ENCODE measurements at regions not wholly inside any gene's neighbourhood (a gene's known extent, or its start where the extent isn't known, plus 50 kb on each side); places are given as distances from the start of the nearest gene placed in this dataset.
"Not testable (repeated sequence)": the region's sequence is repeated elsewhere in the genome, so short reads cannot be mapped to it uniquely, and the experiment has no call there.

DNA sequence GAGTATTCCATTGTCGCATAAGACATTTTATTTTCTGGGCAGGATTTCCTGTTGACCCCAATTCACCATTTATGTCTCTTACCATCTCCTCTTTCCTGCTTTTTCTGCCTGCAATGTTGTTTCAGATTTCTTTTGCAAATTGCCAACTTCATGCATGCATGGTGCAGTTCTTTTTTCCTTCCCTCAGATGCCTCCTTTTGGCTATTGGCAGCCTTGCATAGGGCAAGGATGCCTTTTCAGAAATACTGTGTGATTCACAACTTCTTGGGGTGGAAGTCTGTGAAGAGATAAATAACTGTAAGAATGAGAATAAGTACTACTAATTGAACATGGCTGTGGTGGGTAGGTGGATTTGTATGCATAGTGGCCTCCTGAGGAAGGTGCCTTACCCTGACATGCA, 116.7 kb downstream of the SOX4 start:
- no peak for DNase-seq (ENCODE audit: low read depth)

DNA sequence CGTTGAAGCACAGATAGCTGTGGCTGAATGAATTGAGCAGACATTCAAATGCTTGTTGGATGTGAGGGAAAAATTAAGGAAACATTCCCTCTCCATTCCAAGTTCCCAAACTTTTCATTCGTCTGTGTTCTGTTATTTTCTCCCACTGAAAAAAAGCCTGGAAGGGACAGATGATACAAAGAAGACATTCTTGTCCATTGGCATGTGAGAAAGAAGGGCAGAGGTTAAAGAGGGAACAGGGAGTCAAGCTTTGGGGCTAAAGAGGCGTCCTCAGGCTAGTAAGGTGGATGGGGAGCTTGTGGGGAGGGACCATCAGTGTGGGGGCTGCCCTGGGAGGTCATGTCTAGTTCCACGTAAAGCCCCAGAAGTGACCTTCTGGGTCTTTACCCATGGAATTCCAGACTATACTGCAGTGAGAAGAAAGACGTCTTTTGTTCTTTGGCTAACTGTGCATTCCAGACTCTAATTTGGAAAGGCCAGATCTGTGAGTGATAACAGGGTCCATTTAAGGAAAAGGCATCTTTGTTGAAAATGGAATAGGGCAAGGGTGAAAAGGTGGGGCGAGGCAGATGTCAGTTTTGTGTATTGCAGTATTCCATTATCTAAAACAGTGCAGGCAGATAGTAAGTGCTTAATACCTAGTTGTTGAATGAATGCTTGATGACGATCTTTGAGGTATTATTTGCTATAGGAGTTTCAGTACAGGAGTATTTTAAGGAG, 117.5 kb downstream of the SOX4 start:
- DNase-seq (ENCODE audit: low read depth): no peak

DNA sequence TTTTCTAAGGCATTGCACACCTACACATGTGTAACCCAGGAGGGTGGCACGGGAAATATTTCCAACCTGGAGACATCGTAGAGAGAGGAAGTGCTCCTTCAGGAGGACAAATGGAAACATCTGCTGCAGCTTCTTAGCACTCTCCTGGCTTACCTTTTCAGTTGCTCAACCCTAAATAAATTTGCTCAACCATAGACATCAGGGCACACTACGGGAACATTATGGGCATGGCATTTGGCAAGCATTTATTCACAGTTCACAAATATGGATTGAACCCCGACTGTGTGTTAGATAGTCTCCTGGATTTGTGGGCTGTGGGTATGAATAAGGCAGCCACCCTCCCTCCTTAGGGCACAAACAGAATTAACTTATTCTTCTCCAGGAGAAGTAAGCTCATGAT, 118.7 kb downstream of the SOX4 start:
- no peak for DNase-seq (ENCODE audit: low read depth)

DNA sequence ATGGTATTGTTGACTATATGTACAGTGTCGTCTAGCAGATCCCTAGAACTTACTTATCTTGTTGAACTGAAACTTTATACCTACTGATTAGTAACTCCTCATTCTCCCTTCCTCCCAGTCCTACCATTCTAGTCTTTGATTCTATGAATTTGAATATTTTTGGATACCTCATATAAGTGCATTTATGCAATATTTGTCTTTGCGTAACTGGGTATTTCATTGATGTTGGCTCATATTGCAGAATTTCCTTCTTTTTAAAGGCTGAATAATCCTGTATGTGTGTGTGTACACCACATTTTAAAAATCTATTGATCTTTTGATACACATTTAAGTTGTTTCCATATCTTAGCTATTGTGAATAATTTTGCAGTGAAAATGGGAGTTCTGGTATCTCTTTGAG, 119.9 kb downstream of the SOX4 start:
- DNase-seq (ENCODE audit: low read depth): no peak

DNA sequence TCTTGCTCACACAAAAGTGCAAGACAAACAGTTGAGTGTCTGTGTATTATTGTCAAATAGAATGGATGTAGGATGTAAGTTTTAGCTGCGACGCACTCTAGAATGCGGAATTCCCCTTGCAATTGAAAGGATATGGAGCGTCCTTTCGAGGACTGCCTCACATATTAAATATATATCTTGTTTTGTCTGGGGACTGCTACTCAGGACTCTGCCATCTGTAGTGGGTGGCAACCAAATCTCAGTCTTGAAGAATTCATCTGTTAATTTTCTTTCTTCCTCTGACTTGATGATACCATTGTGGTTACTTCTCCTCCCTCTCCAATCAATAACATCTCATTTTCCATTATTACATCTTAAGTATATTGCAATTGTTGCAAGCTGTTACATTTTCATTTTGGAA, 121.6 kb downstream of the SOX4 start:
- no peak for DNase-seq (ENCODE audit: low read depth)

DNA sequence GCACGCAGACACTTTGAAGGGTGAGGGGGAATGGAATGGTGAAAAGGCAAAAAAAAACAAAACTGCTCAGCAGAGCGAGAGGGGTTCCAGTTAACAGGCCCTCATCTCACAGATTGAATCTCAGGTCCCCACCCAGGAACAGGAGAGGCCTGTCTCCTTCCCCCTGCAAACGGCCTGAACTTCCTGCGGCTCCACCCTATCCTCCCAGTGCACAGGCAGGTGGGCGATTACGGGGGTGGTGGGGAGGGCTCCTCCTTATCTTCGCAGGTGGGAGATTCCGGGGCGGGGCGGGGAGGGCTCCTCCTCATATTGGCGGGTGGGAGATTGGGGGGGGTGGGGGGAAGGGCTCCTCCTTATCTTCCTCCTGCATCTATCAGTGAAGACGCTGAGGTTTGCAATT, 129.0 kb downstream of the SOX4 start:
- DNase-seq (ENCODE audit: low read depth): no peak

DNA sequence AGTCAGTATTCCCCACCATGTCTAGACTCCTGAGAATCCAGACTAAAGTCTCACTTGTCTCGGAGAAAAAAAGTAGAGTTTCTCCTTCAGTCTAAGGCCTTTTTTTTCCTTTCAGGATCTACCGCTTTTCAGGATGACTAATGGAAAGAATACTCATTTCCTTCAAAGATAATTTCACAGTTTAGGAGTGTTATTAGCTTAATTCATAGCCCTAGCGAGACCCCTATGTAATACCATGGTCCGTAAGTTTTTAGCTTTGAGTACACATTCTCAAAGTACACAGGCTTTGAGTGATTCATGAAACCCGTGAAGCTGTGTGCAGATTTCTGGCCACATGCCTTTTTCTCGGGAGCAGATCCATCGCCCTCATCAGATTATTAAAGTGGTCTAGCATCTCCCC, 133.1 kb downstream of the SOX4 start:
- DNase-seq (ENCODE audit: low read depth): no peak

DNA sequence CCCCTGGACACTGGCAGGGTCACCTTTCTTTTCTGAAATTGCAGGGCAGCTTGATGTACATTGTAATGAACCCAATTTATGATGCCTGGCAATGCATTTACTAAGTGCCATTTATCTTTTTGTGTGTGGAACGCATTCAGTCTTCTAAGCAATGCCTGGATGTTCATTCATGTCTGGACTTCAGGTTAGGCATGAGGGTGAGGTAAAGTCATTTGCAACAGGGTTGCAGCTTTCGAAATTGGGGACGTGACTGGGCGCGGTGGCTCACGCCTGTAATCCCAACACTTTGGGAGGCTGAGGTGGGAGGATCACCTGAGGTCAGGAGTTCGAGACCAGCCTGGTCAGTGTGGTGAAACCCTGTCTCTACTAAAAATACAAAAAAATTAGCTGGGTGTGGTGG, 134.6 kb downstream of the SOX4 start:
- DNase-seq (ENCODE audit: low read depth): no peak

DNA sequence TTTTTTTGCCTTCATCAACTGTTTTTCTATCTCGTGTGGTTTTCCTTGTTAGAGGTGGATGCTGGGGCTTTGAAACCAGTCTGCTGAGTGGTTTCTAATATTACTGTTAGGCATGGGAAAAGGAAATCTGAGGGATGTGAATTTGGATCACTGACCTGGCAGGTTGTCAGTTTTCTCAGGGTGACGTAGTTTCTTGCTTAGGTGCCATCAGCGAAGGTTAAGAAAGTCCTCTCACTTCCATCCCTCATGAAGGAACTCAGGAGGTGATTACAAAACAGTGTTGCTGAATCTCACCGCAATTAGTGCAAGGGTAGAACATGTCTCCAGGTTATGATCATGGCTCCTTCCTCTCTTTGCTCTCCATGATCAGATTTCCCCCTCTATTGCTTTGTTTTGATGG, 135.9 kb downstream of the SOX4 start:
- DNase-seq (ENCODE audit: low read depth): no peak

DNA sequence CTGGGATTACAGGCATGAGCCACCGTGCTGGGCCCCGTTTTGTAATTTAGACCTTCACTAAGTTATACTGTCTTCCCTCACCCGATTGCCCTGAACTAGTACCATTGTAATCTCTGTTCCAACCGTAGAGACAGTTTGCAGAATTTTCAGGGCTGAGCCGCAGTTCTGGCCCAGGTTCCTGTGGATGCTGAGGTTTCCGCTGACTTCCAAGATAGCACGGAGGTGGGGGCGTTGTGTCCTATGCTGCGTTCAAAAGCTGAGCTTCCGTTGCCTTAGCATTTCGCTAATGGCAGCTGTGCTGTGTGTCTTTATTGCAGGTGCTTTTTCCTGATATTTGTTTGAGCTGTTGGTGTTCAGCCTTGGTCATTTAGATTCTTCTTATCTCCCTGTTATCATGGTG, 137.0 kb downstream of the SOX4 start:
- no peak for DNase-seq (ENCODE audit: low read depth)

DNA sequence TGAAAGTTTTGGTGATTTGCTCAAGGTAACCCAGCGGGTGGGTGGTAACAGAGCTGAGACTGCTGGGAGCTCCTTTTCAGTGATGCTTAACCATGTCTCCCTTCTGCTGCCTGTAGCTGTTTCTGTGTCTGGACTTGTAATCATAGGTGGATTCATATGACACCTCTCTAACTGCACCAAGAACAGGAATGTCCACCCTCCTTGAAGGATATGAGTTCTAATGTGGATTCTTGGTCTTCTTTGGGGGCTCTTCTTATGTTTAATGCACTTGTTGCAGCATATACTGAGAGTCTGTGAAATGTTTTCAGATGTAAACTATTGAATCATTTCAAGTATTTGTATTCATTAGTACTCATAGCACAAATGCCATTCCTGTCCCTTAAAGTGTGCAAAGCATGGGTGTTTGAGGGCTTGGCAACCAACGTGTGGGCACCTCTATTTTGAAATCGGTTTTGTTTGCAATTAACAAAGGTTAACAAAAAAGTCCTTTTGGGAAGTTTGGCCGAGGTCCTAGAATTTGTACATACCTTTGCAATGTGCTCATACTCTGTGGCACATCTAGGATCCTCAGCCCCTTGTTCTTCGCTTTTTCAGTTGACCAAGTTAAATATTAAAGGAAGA, 138.0 kb downstream of the SOX4 start:
- no peak for DNase-seq (ENCODE audit: low read depth)

DNA sequence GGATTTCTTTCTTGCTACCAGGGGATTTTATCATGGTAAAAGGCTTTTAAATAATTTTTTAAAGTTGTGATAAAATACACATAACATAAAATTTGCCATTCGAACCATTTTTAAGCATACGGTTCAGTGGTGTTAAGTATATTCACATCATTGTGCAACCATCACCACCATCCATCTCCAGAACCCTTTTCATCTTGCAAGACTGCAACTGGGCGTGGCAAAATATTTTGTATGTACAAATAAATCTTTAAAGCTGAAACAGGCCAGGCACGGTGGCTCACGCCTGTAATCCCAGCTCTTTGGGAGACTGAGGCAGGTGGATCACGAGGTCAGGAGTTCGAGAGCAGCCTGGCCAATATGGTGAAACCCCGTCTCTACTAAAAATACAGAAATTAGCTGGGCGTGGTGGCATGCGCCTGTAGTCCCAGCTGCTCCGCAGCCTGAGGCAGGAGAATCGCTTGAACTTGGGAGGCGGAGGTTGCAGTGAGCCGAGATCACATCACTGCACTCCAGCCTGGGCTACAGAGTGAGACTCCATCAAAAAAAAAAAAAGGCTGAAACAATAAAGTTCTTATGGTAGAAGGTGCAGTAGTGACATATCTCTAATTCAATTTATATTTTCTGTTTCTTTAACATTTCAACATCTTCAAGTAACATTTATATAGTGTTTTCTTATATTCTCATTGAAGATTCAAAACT, 138.6 kb downstream of the SOX4 start:
- DNase-seq (ENCODE audit: low read depth): not testable (repeated sequence)

DNA sequence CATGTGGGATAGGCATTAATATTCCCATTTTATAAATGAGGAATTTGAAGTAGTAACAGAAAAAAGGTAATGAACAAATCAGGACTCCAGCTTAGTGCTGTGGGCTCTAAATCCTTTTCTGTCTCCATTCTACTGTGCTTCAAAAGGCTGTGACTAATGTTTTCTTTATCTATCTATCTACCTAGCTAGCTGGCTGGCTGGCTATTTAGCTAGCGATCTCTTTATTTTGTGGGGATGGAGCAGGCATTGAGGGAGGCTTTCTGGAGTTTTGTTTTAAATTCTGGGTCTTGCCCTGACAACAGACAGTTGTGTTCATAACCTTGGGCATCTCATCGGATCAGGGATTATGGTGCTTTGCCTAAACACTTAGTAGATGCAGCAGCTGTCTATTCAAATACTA, 139.2 kb downstream of the SOX4 start:
- DNase-seq (ENCODE audit: low read depth): no peak

DNA sequence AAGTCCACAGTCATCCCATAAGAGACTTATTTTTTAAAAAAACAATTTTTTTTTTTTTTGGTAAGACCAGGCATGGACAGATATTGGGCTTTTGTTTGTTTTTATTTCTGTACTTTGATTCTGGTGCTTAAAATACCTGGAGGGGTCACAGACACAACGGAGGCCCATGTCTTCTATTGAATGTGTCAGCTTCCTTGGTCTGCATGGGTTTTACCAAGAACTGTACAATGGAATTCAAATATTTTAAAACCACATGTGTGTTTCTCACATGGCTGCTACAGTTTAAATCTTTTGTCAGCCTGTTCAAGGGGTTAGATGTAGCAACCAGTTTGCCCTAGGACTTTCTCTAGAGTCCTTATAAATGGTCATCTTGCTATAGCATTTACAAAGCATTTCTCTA, 139.8 kb downstream of the SOX4 start:
- no peak for DNase-seq (ENCODE audit: low read depth)

DNA sequence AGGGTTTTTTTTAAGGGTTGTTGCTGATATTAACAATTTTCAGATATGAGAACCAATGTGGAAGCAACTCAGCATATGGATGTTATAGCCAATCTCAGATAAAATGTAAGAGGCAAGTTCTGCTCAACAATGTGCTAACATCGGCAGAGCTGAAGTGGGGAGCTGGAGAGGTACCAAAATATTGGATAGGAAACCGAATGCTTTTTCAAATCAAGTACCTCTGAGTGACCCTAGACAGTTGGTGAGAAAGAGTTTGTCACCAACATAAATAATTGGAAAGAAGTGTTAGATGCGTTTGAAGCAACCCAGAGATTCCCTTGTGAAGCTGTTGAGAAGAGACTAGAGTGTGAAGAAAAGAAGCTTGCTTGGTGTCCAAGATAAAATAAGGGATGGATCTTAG, 140.7 kb downstream of the SOX4 start:
- DNase-seq (ENCODE audit: low read depth): no peak

DNA sequence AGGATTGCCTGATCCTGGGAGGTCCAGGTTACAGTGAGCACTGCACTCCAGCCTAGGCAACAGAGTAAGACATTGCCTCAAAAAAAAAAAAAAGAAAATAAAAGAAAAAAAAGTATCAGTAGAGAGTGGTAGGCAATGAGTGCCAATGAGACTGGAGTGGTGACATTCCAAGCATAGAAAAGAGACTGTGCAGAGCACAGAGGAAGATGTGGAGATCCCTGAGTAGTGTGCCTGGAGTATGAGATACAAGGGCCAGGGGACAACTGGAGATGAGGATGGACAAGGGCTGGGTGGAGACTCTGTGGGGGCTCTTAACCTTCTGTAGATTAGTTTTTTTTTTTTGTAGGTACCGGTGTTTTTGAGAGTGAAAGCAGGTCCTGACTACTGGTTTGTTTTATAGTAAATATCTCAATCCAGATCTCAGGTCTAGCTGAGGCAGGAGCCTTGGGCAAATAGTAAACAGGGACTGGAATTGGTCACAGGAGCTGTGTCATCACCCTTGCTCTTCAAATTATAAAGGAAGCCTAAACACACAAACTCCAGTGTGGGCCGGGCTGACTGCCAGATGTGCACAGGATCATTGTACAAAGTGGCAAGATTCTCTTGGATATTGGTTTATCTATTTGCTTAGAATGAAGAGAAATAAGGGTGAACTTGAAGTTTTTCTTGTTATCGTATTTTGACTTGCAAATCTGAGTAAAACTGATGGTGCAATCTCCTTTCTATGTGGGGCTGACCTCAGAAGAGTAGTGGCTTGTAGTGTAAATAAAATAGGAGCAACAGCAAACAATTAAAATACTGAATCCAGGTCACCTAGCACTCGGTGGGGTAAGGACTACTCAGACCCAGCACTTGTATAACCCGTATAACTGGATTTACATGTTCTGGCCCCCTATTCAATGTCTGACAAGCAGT, 144.9 kb downstream of the SOX4 start:
- no peak for DNase-seq (ENCODE audit: low read depth)

DNA sequence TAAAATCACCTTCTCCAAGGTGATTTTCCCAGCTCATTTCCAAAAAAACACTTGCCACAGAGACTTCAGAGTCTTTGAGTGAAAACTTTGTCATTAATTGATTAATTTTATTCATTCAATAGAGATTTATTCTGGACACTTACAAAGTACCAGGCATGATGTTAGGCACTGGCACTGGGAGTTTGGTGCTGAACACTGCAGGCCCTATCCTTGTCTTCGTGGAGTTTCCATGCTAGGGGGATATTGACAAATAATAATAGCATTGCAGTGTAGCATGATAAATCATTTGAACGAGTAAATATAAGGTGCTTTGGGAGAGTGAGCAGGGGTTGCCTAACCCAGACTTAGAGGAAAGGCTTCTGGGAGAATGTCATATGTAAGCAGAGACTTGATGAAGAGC, 145.7 kb downstream of the SOX4 start:
- no peak for DNase-seq (ENCODE audit: low read depth)

DNA sequence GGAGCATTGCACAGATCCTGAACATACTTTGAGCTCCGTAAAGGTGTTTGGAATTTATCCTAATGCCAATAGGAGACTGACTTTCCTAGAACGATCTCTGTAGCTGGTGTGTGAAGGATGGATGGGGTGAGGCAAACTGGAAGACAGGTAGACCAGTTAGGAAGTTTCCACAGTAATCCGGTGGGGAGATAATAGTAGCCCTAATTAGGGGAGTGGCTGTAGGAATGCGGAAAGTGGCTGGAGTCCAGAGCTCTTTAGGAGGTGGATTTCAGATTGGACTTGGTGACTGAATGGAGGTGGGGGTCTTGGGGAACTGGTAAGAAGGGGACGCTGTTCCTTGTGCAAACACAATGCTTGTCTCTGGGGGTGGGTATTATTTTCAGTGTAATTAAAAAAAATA, 146.3 kb downstream of the SOX4 start:
- DNase-seq (ENCODE audit: low read depth): no peak

DNA sequence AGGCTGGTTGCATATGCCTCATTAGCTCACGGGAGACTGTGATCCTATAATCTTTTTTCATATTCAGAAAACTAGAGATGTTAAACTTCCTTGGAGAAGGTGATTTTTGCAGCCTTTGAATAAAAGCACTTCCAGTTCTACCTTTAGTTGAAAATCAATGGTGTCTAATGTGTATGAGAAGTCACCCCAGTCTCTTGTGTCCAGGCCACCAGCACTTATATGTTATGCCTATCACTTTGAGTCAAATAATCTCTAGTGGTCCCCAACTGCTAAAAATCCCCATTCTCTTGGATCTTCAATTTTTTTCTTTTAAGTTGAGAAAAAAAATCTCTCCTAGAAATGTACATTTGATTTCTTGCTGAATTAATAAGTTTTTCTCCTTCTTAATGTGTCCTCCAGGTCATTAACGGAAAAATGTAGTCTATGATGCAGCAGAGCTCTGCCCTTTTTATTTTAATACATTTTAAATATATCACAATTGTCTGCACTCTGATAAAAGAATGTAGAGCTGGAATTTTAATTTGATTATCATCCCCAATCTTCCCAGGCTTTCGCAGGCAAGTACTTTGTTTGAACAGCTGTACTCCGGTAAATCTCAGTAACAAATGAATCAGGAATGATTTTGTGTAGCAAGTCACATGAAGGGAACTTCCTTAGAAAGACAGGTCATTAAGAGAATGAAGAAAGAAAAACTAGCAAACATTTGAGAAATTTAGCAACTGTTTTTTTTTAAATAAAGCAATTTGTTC, 147.0 kb downstream of the SOX4 start:
- DNase-seq (ENCODE audit: low read depth): no peak

DNA sequence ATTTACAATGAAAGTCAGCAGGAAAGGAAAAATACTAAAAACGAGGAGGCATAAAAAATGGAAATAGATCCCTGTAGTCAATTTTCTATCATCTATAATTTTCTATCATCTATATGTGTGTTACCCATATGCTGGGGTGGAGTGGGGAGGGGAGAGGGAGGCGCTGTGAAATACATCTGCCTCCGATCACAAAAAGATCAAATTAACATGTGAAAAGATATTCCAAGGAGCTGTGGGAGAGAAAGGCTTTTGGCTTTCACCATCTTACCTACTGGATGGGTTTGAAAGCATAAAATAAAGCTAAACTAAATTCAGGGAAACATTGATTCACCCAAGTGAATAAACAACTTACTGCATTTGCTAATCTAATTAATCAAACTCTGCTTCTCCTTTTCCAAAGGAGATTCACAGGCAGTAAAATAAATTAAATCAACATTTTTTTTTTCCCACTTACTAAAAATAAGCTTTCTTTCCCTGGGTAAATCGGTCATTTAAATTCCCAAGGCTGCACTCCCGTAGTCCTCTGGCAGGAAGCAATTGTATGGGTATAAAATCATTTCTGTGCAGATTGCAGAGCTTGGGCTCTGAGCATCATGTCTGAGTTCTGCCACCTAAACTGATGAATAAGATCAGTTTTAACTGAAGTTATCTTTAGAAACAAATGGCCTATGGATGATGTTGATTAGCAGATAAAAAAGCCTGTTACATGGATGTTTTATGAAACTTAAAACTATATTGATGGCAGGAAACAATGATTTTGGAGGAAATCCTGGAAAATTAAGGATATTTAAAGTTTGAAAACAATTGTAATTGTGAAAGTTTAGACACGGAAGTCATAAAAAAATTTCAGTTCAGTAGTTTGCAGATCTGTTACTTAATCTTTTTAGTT, 147.9 kb downstream of the SOX4 start:
- DNase-seq (ENCODE audit: low read depth): no peak

DNA sequence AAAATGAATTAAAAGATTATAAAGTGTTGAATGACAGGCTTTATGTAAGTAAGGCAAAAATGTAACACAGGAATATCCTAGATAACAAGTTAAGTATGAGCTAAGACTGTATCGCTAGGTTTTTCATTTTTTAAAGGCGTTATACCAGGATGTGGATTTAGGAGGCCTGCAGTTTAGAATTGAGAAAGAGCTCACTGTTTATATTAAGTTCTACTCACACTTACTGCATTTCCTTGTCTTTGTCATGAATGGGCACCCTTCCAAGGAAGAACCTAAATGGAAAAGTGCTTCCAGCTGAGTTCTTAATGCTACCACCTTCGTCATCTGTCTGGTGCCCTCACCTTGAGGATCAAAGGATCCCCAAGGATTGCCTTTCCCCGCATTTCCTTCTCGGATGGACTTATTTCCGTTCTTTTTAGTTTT, 148.7 kb downstream of the SOX4 start:
- DNase-seq (ENCODE audit: low read depth): no peak
